ENCODE measurements at regions not wholly inside any gene's neighbourhood (a gene's known extent, or its start where the extent isn't known, plus 50 kb on each side); places are given as distances from the start of the nearest gene placed in this dataset.

DNA sequence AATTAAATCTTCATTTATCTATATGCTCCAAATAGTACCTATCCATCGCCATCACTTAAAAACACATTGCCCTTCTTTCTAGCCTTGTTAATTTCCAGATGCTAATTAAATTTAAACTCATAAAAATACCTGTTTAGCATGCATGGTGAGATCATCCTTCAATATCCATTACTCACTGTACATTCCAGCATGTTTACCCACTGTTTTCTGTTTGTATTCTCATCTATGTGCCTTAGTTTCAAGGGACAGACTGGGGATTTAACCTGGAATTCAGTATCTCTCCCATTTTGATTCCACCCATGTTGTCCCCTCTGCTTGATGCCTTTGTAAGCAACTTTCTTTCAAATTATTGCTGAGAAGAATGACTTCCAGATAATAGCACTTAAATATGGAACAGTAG lies 208.0 kb downstream of the SPTSSA start:
- H3K27ac ChIP-seq (ENCODE audit: low read depth, low read length) = no peak overlapping the region
- H3K27me3 ChIP-seq (ENCODE audit: control insufficient read depth in 5 of 5, insufficient read depth in 4 of 5, low read length in 5 of 5) = no peaks in the 10 kb centered on the region
- H3K36me3 ChIP-seq (ENCODE audit: control insufficient read depth in 5 of 5, insufficient read depth in 5 of 5, low read length in 5 of 5) = no peaks in the 10 kb centered on the region
- H3K4me1 ChIP-seq (ENCODE audit: control insufficient read depth in 5 of 5, insufficient read depth in 5 of 5, low read length in 5 of 5) = peaks cover 0 to 22% (median 5%) of the 10 kb centered on the region in 5 donors
- H3K9ac ChIP-seq (ENCODE audit: low read length in 5 of 5) = no peak overlapping the region
- no peak overlapping the region for H3K4me3 ChIP-seq (ENCODE audit: low read depth in 1 of 5, low read length in 5 of 5)
- no peaks in the 10 kb centered on the region for H3K9me3 ChIP-seq (ENCODE audit: control insufficient read depth in 5 of 5, low read length in 5 of 5)

DNA sequence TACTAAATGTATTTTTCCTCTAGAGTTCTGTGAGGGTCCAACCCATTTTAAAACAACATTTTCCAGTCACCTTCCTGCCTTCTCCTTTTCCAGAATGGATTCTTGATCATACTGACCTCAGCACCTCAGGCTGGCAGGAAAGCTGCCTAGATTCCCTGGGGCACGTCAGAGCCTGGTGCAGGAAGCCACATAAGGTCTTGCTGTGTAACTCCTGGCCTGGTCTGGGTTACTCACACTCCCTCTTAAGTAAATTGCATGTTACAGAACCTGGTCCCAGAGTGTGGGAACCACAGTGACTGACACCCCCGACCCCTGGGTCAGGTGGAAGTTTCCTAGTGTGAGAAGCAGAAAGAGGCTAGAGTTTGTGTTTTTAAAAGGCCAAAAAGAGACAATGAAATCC lies 209.8 kb downstream of the SPTSSA start:
- no peak overlapping the region for H3K4me3 ChIP-seq (ENCODE audit: low read depth in 1 of 5, low read length in 5 of 5)
- peaks cover 0 to 22% (median 5%) of the 10 kb centered on the region in 5 donors for H3K4me1 ChIP-seq (ENCODE audit: control insufficient read depth in 5 of 5, insufficient read depth in 5 of 5, low read length in 5 of 5)
- no peaks in the 10 kb centered on the region for H3K36me3 ChIP-seq (ENCODE audit: control insufficient read depth in 5 of 5, insufficient read depth in 5 of 5, low read length in 5 of 5)
- no peaks in the 10 kb centered on the region for H3K27me3 ChIP-seq (ENCODE audit: control insufficient read depth in 5 of 5, insufficient read depth in 4 of 5, low read length in 5 of 5)
- no peak overlapping the region for H3K27ac ChIP-seq (ENCODE audit: low read depth, low read length)
- no peaks in the 10 kb centered on the region for H3K9me3 ChIP-seq (ENCODE audit: control insufficient read depth in 5 of 5, low read length in 5 of 5)
- peak overlapping the region in 1 of 5 donors; percentile 6 for H3K9ac ChIP-seq (ENCODE audit: low read length in 5 of 5)

GRCh38 chr14:34251662-34252061 lies 210.4 kb downstream of the SPTSSA start:
- Histone ChIP-seq H3K9ac (ENCODE audit: low read length in 5 of 5) (peak overlapping the region in 1 of 5 donors; percentile 6), H3K27ac (ENCODE audit: low read depth, low read length) (no peak overlapping the region), H3K4me1 (ENCODE audit: control insufficient read depth in 5 of 5, insufficient read depth in 5 of 5, low read length in 5 of 5) (peaks cover 0 to 22% (median 5%) of the 10 kb centered on the region in 5 donors), H3K9me3 (ENCODE audit: control insufficient read depth in 5 of 5, low read length in 5 of 5) (no peaks in the 10 kb centered on the region), H3K27me3 (ENCODE audit: control insufficient read depth in 5 of 5, insufficient read depth in 4 of 5, low read length in 5 of 5) (no peaks in the 10 kb centered on the region), H3K36me3 (ENCODE audit: control insufficient read depth in 5 of 5, insufficient read depth in 5 of 5, low read length in 5 of 5) (no peaks in the 10 kb centered on the region), H3K4me3 (ENCODE audit: low read depth in 1 of 5, low read length in 5 of 5) (no peak overlapping the region)

DNA sequence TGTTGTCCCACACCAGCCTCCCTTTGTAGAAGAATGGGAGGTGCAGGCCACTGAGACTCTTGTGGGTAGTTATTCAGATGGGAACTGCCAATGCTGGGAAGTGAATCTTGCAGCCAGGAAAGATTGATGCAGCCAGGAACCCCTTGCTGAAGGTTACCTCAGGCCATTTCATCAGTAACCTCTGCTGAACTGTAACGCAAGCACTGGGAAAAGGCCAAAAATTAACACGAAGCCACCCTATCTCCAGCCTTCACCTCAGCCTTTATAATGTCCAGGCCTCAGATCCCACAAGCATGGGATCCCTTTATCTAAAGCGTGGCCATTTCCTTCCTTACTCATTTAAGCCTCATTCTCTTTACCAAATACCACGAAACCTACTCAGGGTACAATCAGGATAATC lies 211.1 kb downstream of the SPTSSA start:
- Histone ChIP-seq H3K27me3 (ENCODE audit: control insufficient read depth in 5 of 5, insufficient read depth in 4 of 5, low read length in 5 of 5) (no peaks in the 10 kb centered on the region), H3K4me1 (ENCODE audit: control insufficient read depth in 5 of 5, insufficient read depth in 5 of 5, low read length in 5 of 5) (peaks cover 0 to 22% (median 5%) of the 10 kb centered on the region in 5 donors), H3K9ac (ENCODE audit: low read length in 5 of 5) (no peak overlapping the region), H3K9me3 (ENCODE audit: control insufficient read depth in 5 of 5, low read length in 5 of 5) (no peaks in the 10 kb centered on the region), H3K36me3 (ENCODE audit: control insufficient read depth in 5 of 5, insufficient read depth in 5 of 5, low read length in 5 of 5) (no peaks in the 10 kb centered on the region), H3K27ac (ENCODE audit: low read depth, low read length) (no peak overlapping the region), H3K4me3 (ENCODE audit: low read depth in 1 of 5, low read length in 5 of 5) (no peak overlapping the region)

DNA sequence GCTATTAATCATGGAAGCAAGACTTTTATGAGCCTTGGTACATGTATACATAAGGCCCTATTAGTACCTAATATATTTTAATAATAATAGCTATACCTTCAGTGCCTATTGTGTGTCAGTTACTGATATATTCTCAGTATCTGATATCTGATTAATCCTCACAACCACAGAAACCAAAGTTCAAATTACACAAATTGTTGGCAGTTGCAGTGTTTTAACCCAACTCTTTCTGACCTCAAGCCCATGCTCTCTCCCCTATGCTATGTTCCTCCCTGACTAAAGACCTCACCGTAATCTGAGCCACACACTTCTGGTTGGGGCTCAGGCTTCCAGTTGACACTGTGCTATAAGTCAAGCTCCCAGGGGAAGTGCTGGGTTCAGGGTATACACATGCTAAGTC lies 214.4 kb downstream of the SPTSSA start:
- Histone ChIP-seq H3K4me1 (ENCODE audit: control insufficient read depth in 5 of 5, insufficient read depth in 5 of 5, low read length in 5 of 5) (peaks cover 0 to 20% (median 5%) of the 10 kb centered on the region in 5 donors), H3K9me3 (ENCODE audit: control insufficient read depth in 5 of 5, low read length in 5 of 5) (no peaks in the 10 kb centered on the region), H3K9ac (ENCODE audit: low read length in 5 of 5) (no peak overlapping the region), H3K36me3 (ENCODE audit: control insufficient read depth in 5 of 5, insufficient read depth in 5 of 5, low read length in 5 of 5) (no peaks in the 10 kb centered on the region), H3K27me3 (ENCODE audit: control insufficient read depth in 5 of 5, insufficient read depth in 4 of 5, low read length in 5 of 5) (peaks cover 0 to 5% (median 0%) of the 10 kb centered on the region in 5 donors), H3K27ac (ENCODE audit: low read depth, low read length) (no peak overlapping the region), H3K4me3 (ENCODE audit: low read depth in 1 of 5, low read length in 5 of 5) (no peak overlapping the region)

DNA sequence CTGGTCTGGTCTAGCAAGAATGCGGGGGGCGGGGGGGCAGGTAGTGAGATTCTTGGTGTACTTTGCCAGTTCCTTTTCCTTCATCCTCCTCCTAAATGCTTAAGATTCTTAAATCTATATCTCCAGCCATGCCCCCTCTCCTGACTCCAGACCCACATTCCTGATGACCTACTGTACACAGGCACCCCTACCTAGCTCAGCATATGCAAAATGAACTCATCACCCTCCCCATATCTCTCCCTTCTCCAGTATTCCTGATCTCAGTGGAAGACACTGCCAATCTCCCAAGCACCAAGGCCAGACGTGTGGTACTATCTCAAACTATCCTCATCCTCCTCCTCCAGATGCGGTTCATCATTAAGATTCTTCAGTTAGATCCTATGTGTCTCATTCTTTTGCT lies 215.8 kb downstream of the SPTSSA start:
- no peak overlapping the region for H3K9ac ChIP-seq (ENCODE audit: low read length in 5 of 5)
- peaks cover 0 to 5% (median 0%) of the 10 kb centered on the region in 5 donors for H3K27me3 ChIP-seq (ENCODE audit: control insufficient read depth in 5 of 5, insufficient read depth in 4 of 5, low read length in 5 of 5)
- no peaks in the 10 kb centered on the region for H3K9me3 ChIP-seq (ENCODE audit: control insufficient read depth in 5 of 5, low read length in 5 of 5)

GRCh38 chr14:34243401-34243800 lies 218.6 kb downstream of the SPTSSA start:
- no peak overlapping the region for H3K4me3 ChIP-seq (ENCODE audit: low read depth in 1 of 5, low read length in 5 of 5)
- peaks cover 0 to 5% (median 0%) of the 10 kb centered on the region in 5 donors for H3K27me3 ChIP-seq (ENCODE audit: control insufficient read depth in 5 of 5, insufficient read depth in 4 of 5, low read length in 5 of 5)
- no peaks in the 10 kb centered on the region for H3K4me1 ChIP-seq (ENCODE audit: control insufficient read depth in 5 of 5, insufficient read depth in 5 of 5, low read length in 5 of 5)
- H3K9ac ChIP-seq (ENCODE audit: low read length in 5 of 5) = no peak overlapping the region
- no peak overlapping the region for H3K27ac ChIP-seq (ENCODE audit: low read depth, low read length)
- no peaks in the 10 kb centered on the region for H3K36me3 ChIP-seq (ENCODE audit: control insufficient read depth in 5 of 5, insufficient read depth in 5 of 5, low read length in 5 of 5)
- H3K9me3 ChIP-seq (ENCODE audit: control insufficient read depth in 5 of 5, low read length in 5 of 5) = no peaks in the 10 kb centered on the region

More for the DNA sequence above, 215.8 kb downstream of the SPTSSA start:
- Histone ChIP-seq H3K4me3 (ENCODE audit: low read depth in 1 of 5, low read length in 5 of 5) (no peak overlapping the region), H3K4me1 (ENCODE audit: control insufficient read depth in 5 of 5, insufficient read depth in 5 of 5, low read length in 5 of 5) (peaks cover 0 to 6% (median 0%) of the 10 kb centered on the region in 5 donors), H3K27ac (ENCODE audit: low read depth, low read length) (no peak overlapping the region), H3K36me3 (ENCODE audit: control insufficient read depth in 5 of 5, insufficient read depth in 5 of 5, low read length in 5 of 5) (no peaks in the 10 kb centered on the region)

DNA sequence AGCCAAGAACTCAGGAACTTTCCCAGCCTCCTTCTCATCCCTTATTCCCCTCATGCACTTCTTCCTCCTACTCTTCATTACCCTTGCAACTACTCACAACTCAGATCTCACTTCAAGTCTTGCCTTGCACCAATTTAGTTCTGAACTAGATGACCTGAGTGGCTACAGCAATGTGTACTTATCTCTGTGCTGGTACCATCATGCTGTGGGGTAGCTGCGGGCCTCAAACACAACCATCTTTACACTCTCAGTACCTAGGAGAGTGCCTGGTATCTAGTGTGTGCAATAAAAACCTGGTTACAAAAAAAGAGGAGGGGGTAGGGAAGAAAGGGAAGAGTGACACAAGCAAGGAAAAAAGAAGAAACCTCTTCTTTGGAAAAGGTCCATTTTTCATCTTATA lies 219.0 kb downstream of the SPTSSA start:
- no peak overlapping the region for H3K27ac ChIP-seq (ENCODE audit: low read depth, low read length)
- peaks cover 0 to 5% (median 0%) of the 10 kb centered on the region in 5 donors for H3K27me3 ChIP-seq (ENCODE audit: control insufficient read depth in 5 of 5, insufficient read depth in 4 of 5, low read length in 5 of 5)
- no peak overlapping the region for H3K9ac ChIP-seq (ENCODE audit: low read length in 5 of 5)
- H3K36me3 ChIP-seq (ENCODE audit: control insufficient read depth in 5 of 5, insufficient read depth in 5 of 5, low read length in 5 of 5) = no peaks in the 10 kb centered on the region
- H3K9me3 ChIP-seq (ENCODE audit: control insufficient read depth in 5 of 5, low read length in 5 of 5) = no peaks in the 10 kb centered on the region
- no peak overlapping the region for H3K4me3 ChIP-seq (ENCODE audit: low read depth in 1 of 5, low read length in 5 of 5)
- no peaks in the 10 kb centered on the region for H3K4me1 ChIP-seq (ENCODE audit: control insufficient read depth in 5 of 5, insufficient read depth in 5 of 5, low read length in 5 of 5)

DNA sequence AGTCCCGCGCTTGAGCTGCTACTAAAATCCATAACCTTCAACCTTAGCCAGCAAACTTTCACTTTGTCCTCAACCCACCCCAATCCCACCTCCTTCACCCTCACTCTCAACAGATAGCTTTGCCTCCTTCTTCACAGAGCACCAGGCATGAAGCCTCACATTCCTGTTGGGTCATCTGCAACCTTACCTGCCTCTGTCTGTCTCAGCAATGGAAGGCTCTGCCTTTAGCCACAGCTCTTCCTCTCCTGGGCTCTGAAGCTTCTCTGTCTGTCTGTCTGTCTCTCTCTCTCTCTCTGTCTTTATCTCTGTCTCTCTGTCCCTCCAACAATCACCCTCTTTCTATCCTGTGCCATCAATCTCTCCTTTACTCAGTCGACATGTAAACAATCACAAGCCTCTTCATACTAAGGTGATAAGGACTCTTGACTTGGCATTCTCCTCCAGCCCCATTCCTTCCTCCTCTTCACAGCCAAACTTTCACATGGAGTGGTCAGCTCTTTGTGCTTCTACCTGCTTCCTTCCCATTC lies 220.8 kb downstream of the SPTSSA start:
- no peaks in the 10 kb centered on the region for H3K4me1 ChIP-seq (ENCODE audit: control insufficient read depth in 5 of 5, insufficient read depth in 5 of 5, low read length in 5 of 5)
- H3K4me3 ChIP-seq (ENCODE audit: low read depth in 1 of 5, low read length in 5 of 5) = no peak overlapping the region
- no peak overlapping the region for H3K27ac ChIP-seq (ENCODE audit: low read depth, low read length)
- H3K9me3 ChIP-seq (ENCODE audit: control insufficient read depth in 5 of 5, low read length in 5 of 5) = no peaks in the 10 kb centered on the region
- H3K36me3 ChIP-seq (ENCODE audit: control insufficient read depth in 5 of 5, insufficient read depth in 5 of 5, low read length in 5 of 5) = no peaks in the 10 kb centered on the region
- H3K9ac ChIP-seq (ENCODE audit: low read length in 5 of 5) = no peak overlapping the region
- peaks cover 0 to 5% (median 0%) of the 10 kb centered on the region in 5 donors for H3K27me3 ChIP-seq (ENCODE audit: control insufficient read depth in 5 of 5, insufficient read depth in 4 of 5, low read length in 5 of 5)

- Histone ChIP-seq H3K4me3 (ENCODE audit: low read depth in 1 of 5, low read length in 5 of 5) (no peak overlapping the region), H3K4me1 (ENCODE audit: control insufficient read depth in 5 of 5, insufficient read depth in 5 of 5, low read length in 5 of 5) (no peaks in the 10 kb centered on the region), H3K9me3 (ENCODE audit: control insufficient read depth in 5 of 5, low read length in 5 of 5) (no peaks in the 10 kb centered on the region), H3K27me3 (ENCODE audit: control insufficient read depth in 5 of 5, insufficient read depth in 4 of 5, low read length in 5 of 5) (peaks cover 0 to 2% (median 0%) of the 10 kb centered on the region in 5 donors), H3K36me3 (ENCODE audit: control insufficient read depth in 5 of 5, insufficient read depth in 5 of 5, low read length in 5 of 5) (no peaks in the 10 kb centered on the region), H3K27ac (ENCODE audit: low read depth, low read length) (no peak overlapping the region), H3K9ac (ENCODE audit: low read length in 5 of 5) (no peak overlapping the region)
Observed at GRCh38 chr14:34238610-34239009, 223.4 kb downstream of the SPTSSA start.

Data from subcutaneous abdominal adipose tissue (tissue), 5 donors.